DMS 273 (cell line): ENCODE measurements at regions not wholly inside any gene's neighbourhood (a gene's known extent, or its start where the extent isn't known, plus 50 kb on each side); places are given as distances from the start of the nearest gene placed in this dataset.

Source experiments
- DNase-seq: peaks from one replicate; lab custom pipeline; 2025; ENCODE audit not compliant: unreplicated experiment; lab: John Stamatoyannopoulos, UW

DNA sequence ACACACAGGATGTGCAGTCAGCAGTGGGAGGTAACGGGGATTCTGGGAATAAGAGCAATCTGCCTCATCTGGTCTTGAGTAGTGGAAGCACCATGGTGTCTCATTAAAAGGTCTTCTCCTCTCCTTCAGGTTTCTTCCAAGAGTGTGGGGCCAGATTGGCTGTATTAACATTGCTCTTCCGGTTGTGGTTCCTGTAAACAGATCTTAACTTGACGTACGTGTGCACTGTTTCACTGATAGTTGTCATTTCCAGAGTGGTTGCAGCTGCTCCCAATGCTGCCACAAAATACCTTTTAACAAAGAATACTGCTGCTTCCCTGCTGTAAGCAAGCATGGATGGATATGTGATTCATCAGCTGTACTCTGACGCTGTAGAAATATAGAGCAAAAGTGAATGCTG is 1443.4 kb upstream of the TENM3 start:
- DNase-seq = no peak

DNA sequence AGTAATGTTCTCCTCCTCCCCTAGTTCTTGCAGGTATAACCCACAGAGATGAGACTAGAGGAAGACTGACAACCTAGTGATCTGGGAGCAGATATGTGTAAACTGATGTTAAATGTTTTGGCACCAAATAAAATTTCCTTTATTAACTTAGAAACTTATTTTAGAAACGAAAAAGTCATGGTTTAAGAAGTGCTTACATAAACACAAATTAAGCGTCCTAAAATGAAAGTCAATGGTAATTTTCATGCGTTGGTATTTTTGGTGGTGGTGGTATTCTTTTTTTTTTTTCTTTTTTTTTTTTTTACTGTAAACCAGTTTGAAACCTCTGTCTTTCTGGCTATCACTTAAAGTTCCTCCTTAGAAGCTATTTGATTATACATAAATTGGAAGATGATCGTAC is 1438.1 kb upstream of the TENM3 start:
- DNase-seq = no peak

DNA sequence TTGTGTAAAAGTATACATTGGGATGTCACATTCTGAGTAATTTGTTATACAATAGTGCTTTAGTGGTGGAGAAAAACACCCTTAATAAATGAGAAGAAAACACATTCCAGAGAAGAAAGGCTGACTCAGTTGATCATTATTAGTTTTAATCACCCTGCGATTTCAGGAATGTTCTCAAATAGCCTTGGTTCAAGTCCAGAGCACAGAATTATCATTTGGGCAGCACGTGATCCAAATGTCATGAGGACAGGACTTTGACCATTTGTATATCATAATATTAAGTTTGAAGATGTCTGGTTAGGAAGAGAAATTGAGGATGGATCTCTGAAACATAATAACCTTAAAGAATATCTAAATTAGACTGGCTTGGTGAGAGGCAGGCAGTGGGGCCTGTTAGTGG is 1434.3 kb upstream of the TENM3 start:
- no peak for DNase-seq

DNA sequence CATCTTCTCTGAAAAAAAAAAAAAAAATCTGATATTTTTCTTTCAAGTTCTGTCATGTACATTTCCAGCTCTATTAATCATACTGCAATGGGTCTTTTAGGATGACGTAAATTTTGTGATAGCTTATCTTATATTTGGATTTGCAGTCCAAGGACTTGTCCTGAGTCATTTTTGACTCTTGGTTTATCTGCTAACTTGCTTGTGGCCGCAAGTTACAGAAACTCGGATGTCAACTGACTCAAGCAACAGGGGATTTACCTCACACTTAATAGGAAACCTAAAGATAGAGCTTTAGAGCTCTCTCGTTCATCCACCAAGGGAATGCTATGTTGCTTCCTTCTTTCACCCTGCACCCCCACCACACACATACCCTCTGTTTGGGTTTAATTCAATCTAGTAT is 1433.8 kb upstream of the TENM3 start:
- no peak for DNase-seq

DNA sequence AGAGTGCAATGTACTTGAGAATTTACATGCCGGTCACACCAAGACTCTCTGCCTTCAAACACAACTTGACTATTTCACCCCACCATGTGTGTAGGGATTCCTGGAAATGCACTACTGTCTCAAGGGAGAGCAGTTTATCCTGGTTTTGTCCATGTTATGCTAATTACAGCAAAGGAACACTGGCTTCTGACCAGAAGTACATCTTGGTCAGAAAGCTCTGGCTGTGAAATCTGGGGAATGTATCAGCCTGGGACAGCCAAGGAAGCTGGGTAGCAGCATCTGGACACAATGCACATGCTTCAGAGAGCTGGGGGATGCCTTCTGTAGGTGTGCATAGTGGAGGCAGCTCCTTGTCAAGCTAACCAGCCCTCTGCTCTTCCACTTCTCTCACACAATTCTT is 1432.6 kb upstream of the TENM3 start:
- no peak for DNase-seq

DNA sequence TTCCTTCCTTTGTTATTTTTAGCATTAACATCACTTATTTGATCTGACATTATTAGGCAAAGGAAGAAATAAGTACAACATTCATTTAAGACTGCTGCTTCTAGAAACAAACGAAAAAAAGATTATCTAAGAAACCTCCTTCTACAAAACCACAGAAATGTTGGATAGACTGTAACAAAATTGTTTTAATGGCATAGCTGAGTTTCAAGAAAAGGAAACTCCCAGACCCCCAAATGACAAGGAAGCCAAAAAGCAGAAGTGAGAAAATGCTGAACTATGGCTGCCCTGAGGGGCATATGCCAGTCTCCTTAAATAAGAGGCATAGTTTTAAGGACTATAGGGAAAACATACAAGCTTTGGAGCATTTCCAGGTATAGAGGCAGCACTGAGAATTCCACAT is 1431.6 kb upstream of the TENM3 start:
- no peak for DNase-seq

DNA sequence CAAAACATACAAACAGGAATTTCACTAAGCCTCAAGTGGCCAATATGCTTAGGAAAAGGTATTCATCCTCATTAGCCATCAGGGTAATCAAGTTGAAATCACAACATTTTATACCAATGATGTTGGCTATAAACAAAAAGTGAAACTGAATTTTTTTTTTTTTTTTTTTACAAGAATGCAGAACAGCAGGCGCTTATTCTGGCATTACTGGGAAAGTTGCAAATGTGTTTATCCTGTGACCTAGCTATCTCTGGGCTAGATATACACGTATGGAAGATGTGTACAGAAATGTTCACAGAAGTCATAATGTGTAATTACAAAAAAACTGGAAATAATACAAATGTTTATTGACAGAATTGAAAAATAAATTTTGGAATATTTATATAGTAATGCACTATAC is 1430.4 kb upstream of the TENM3 start:
- DNase-seq = no peak

DNA sequence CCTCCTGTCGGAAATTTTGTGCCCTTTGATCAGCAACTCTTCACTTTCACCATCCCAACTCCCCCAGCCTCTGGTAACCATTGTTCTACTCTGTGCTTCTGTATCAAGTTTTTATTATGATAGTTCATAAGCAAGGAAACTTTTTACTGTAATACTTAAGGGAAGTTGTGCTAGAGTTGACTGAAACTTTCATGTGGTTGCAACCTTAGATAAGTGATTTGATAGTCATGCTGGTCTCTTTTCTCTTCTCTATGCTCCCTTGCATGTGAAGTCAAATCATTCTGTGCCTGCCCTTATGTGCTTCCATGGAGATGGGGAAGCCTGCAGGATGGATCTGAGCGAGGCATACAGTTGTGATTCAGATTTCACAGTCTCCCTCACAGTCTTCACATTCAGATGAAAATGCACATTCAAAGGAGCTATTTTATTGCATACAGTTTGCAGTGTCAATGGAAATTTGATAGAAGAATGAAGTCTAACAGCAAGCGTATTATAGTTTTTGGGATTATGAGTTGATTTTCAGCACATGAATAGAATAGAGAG is 1428.3 kb upstream of the TENM3 start:
- DNase-seq = no peak

DNA sequence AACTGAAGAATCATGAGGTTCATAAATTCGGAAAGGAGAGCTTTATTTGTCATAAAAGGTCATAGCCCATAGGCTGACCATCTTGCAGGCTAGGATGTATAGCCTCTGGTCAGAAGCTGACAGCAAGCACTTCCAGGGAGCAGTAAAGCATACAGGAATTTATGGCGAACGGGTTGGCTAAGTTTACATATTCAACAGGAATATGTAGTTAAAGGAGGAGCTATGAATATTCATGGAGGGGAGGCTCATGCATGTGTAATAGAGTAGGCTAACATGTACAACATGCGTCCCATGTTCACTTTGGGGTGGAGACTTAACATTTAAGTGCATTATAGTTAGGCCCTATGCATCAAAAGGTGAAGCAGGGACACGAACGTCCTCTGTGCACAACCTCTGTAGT is 1425.7 kb upstream of the TENM3 start:
- DNase-seq = no peak

DNA sequence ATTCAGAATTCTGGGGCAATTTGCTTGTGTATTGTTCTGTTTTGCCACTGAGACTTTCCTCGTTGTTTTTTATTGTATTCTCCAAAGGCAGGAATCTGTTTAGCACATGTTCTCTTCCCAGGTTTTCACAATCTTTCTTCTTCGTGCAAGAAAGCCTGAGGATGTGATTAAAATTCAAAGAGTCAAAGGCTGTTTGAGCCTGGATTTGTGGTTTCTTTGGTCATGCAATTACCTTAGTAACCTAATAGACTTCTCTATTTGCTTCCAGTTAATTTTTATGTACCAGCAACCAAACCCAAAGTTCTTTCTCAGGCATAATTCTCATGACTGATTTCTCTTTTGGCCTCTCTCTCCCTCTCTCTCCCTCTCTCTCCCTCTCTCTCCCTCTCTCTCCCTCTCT is 1420.1 kb upstream of the TENM3 start:
- no peak for DNase-seq

DNA sequence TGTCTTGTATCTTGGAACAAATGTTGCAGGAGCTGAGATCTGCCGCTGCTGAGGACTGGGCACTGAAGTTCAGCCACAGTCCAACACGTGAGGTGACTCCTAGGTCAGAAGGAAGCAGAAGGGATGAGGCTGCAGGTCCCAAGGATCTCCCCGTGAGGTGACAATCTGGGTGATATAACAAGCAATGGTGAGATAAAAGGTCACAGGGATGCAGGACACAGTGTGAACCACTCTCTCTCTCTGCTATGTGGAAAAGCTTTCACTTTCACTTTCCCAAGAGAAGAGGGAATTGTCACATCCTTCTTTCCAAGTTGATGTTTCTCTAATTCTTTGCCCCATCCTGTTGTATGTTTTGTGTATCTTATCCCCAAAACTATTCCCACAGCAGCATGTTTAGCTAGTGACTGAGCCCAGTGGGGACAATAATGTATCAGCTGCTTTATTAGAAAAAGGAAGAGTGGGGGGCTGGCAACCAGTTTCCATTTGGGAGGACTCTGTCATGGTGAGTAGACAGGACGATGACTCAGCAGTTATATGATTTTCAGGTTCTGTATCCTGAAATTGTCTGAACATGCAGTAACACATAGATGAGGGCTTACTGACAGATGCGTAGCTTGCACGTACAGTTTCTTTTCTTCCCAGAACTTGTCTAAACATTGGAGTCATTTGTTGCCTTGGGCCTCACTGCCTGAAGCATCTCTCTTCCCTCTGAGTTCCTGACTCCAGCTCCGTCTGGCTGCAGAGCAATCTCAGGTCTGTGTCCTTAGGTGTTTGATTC is 1415.8 kb upstream of the TENM3 start:
- no peak for DNase-seq

DNA sequence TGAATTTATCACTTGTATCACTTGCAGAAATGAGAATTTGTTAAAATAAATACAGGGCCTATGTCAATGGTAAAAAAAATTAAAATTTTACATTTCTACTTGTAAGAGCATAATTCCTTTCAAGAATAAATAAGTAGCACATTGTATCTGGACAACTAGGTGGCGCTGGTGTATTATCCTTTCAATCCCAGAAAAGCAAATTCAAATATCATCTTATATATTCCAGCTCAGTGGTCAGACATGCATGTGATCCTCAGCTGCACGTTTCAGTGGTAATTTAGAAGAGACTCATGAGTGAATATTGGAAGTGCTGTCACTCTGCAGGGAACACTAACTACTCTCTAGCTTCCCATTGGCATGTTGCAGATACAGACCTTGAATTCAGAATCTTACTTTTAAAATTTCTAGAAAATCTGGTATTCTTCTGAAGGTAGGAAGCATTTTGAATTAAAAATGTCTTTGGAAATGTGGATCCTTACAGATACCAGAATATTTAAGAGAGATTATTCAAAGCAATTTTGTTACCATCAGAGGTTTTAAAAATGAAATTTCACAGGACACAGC is 1414.7 kb upstream of the TENM3 start:
- peak; percentile 60 for DNase-seq

DNA sequence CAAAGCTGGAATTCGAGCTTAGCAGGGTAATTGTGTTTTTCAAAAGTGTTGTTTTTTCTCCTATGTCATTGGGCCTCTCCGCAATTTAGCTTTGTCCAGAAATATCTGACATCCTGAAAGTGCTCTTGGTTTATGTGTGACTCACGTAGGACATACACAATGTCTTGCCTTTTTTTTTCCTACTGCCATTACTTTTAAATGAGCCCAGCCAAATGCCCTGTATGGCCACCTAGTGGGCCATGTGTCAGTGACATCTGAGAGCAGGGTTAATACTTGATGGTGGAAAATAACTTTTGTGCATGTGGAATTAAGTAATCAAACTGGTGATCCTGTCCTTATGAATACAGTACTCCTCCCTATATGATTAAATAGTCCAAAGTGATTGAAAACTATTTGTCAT is 1411.1 kb upstream of the TENM3 start:
- DNase-seq = peak; percentile 0

DNA sequence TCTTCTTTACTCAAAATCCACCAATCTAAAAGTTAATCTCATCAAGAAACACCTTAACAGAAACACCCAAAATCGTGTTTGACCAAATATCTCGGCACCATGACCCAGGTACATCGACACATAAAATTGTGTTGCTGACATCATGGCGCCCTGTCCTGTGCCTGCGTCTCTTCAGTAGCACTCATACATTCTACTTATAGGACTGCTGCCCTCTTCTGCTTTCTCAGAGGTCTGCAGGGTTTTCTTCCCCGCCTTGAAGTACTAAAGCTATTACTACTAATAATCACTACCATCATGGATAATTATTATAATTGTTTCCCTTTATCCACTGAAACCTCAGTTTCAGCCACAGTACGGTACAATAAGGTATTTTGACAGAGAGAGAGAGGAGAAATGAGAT is 1403.1 kb upstream of the TENM3 start:
- no peak for DNase-seq

DNA sequence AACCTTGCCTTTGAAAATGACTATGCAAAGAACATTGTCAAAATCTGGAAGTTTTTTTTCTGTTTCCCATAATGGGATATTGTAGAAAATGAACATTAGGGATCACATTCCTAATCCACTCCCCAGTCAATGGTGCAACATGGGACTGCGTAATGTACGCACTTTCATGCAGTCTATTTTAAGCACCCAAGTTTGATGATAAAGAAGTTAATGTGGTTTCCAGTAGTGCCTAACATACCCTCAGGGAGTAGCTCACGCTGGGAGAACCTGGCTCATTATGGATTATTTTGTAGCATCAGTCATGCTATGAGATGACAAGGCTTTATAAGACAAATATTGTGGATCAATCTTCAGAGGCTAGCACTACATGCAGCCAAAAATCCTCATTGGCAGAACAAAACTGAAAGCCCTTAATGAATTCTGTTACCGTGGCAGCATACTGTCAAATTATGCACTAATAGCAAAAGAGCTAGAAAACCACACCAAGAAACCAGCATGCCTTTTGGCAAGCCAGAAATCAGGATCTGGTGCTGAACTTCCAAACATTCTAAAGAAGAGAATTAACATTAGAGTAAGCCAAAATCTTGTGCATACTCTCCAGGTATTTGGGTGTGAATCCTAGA is 1392.8 kb upstream of the TENM3 start:
- DNase-seq = no peak

DNA sequence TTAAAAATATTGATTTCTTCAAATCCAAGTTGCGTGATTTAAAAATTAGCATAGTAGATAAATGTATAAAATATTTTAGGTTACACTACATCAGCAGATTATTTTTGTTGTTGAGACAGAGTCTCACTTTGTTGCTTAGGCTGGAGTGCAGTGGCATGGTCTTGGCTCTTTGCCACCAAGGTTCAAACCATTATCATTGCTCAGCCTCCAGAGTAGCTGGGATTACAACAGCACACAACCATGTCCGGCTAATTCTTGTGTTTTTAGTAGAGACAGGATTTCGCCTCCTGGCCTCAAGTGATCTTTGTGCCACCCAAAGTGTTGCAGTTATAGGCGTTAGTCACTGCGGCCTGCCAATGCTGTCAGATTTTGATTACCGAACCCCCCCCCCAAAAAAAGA is 1390.5 kb upstream of the TENM3 start:
- no peak for DNase-seq

DNA sequence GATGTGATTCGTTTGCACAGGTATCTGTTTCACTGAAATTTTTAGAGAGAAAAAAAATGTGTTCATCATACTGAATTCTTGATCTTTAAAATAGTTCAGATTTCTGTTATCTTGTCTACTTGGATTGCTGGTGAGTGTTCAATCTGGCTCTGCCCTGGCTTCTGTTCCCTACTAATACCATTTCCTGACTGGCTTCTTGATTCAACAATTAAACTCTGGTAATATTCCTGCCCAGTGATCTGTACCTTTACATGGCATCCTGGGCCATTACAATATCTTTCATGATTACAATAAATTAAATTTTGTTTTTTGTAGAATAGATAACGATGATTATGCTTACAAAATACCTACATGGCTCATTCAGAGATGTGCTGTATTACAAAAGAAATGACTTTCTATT is 1388.0 kb upstream of the TENM3 start:
- DNase-seq = no peak

DNA sequence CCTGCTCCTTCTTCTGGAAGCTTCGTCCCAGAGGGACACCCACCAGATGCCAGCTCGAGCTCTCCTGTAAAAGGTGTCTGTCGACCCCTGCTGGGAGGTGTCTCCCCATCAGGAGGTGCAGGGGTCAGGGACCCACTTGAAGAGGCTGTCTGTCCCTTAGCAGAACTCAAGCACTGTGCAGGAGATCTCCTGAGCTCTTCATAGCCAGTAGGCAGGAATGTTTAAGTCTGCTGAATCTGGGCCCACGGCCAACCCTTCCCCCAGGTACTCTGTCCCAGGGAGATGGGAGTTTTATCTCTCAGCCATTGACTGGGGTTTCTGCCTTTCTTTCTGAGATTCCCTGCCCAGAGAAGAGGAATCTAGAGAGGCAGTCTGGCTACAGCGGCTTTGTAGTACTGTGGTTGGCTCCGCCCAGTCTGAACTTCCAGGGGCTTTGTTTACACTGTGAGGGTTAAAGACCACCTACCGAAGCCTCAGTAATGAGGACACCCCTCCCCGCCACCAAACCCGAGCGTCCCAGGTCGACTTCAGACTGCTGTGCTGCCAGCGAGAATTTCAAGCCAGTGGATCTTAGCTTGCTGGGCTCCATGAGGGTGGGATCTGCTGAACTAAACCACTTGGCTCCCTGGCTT is 1383.0 kb upstream of the TENM3 start:
- DNase-seq = no peak

DNA sequence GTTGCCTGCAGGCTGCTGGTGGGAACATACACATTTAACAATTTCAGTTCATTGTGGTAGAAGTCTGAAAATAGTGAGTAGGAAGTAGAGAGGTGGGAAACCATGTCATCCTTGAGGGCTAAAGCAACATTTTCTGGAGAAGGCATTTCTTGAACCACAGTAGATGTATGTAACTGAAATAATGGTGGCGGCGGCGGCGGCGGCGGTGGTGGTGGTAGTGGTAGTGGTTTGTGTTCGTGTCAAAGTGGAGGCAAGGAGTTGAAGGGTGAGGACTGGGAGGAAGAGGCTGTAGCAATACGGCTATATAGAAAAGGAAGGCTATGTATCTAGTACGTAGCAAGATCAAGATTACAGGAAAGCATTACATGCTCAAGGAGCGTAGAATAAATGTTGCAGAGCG is 1381.6 kb upstream of the TENM3 start:
- no peak for DNase-seq

DNA sequence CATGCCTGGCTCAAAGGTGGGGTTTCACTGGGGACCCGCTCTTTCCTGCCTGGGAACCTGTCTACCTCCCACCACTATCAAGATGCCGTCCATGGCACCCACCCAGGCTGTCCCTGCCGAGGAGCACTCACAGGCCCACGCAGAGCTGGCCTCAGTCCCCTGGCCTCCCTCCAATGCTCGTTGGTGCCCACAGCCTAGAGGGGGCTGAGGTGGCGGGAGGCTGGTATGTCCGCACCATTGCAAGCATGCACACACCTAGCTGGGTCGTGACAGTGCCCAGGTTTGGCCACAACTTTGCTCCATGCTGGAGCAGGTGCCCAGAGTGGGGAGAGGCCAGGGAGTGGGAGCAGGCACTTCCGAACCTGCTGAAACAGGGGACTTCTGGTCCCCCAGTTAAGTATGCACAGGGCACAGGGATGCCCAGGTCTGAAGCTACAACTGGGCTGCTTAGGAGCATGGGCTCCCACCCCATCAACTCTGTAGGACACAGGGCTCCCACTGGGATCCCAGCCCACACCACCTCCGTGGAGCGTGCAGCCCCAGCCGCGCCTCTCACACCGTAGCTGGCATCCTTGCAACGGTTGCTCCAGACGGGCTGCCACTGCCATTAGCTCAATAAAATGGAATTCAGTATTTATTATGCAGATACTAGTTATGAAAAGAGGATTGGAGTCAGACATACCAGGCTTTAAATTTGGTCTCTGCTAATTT is 1376.1 kb upstream of the TENM3 start:
- no peak for DNase-seq

DNA sequence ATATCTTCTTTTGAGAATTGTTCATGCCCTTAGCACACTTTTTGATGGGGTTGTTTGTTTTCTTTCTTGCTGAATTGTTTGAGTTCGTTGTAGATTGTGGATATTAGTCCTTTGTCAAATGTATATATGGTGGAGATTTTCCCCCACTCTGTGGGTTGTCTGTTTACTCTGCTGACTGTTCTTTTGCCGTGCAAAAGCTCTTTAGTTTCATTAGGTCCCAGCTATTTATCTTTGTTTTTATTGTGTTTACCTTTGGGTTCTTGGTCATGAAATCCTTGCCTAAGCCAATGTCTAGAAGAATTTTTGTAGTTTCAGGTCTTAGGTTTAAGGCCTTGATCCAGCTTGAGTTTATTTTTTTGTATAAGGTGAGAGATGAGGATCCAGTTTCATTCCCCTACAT is 1372.6 kb upstream of the TENM3 start:
- DNase-seq = no peak
